ENCODE measurements at regions not wholly inside any gene's neighbourhood (a gene's known extent, or its start where the extent isn't known, plus 50 kb on each side); places are given as distances from the start of the nearest gene placed in this dataset.

- no peak for TF ChIP-seq CTCF (IDR thresholded peaks at IDR 0.05; ENCODE audit: low read depth, low read length)
- no peak for TF ChIP-seq POLR2A (IDR thresholded peaks at IDR 0.05; ENCODE audit: extremely low read depth, insufficient read length)
- TF ChIP-seq MYC (IDR thresholded peaks at IDR 0.05; ENCODE audit: low read depth, low read length): no peak
- no peak for TF ChIP-seq MAX (IDR thresholded peaks at IDR 0.05; ENCODE audit: low read depth, low read length)
Measured at GRCh38 chr4:3851211-3851610, 85.0 kb downstream of the ADRA2C start.

Data from NB4 (cell line).